WI38 (cell line): ENCODE measurements at regions not wholly inside any gene's neighbourhood (a gene's known extent, or its start where the extent isn't known, plus 50 kb on each side); places are given as distances from the start of the nearest gene placed in this dataset.

Experiments used
- H3K4me3 ChIP-seq: 2 replicates; pipeline ENCODE4 v1.5.1; 2011; ENCODE audit warnings: low read depth, mild to moderate bottlenecking, control low read depth, low read length
- CTCF ChIP-seq: IDR thresholded peaks from 2 replicates; pipeline ENCODE4 v1.5.1; 2012; ENCODE audit warnings: low read depth, mild to moderate bottlenecking, control low read depth, low read length

DNA sequence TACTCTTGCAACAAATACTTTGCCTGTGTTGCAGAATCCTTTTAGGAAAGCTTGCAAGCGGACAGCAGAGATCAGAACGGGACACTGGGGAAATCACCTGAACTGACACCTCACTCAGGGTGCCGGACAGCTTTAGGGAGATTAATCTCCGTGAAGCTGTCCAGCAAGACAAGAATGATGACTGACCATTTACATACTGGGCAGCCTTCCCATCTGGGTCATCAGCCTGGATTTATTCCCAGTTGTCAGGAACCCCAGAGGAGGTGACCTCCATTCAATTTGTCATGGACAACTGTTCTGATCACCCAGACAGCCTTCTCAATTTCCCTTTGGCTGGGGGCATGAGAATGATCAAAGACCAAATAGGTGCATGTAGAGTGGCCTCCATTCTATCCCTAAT lies 93.0 kb upstream of the EGFL6 start:
- no peak overlapping the region for H3K4me3 ChIP-seq
- no peak for TF ChIP-seq CTCF

GRCh38 chrX:13474164-13474516 lies 95.3 kb upstream of the EGFL6 start:
- no peak for TF ChIP-seq CTCF
- no peak overlapping the region for H3K4me3 ChIP-seq

DNA sequence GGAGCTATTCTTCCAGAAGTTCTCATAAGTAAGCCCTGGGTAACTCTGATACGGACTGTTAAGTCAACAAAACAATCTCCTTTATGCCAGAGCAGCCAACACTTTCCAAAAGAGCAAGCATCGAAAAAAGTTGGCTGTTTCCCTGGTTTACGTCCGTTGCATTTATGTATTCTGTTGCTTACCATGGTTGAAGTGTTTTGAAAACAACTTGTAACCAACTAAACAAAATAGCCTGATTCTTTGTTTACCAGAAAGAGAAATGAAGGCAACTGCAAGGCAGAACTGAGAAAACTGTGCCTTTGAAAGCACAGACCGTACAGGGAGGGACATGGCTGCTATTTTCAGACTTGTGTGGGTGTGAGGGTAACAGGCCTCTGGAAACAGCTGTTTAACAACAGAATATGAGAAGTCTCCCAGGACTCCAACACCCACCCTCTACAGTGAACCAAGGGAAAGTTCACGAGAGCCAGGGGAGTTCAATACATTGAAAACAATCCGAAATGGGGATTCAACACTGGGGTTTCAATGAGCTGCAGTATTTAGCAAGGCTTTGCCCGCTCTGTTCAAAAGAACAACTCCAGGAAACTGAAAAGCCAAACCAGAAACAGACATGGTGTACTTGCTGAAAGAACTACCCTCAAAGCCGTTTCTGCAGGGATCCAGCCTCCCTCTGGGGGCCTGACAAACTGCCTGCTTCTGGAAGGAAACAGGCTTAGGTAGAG lies 95.8 kb upstream of the EGFL6 start:
- TF ChIP-seq CTCF: no peak
- H3K4me3 ChIP-seq: no peak overlapping the region

- H3K4me3 ChIP-seq: no peak overlapping the region
- TF ChIP-seq CTCF: no peak
Measured at GRCh38 chrX:13472975-13473374, 96.4 kb upstream of the EGFL6 start.

GRCh38 chrX:13471269-13471668 lies 98.1 kb upstream of the EGFL6 start:
- no peak for TF ChIP-seq CTCF
- no peak overlapping the region for H3K4me3 ChIP-seq

- no peak for TF ChIP-seq CTCF
- no peak overlapping the region for H3K4me3 ChIP-seq
Measured at GRCh38 chrX:13470685-13470977, 98.8 kb upstream of the EGFL6 start.

GRCh38 chrX:13469963-13470684 lies 99.3 kb upstream of the EGFL6 start:
- no peak for TF ChIP-seq CTCF
- no peak overlapping the region for H3K4me3 ChIP-seq
